Osteoblast (primary cell): ENCODE measurements at regions not wholly inside any gene's neighbourhood (a gene's known extent, or its start where the extent isn't known, plus 50 kb on each side); places are given as distances from the start of the nearest gene placed in this dataset.

Experiments
- DNase-seq: peaks from one replicate; pipeline ENCODE4 v3.0.0; 2011; ENCODE audit warnings: low spot score, mixed read lengths; ENCODE audit not compliant: insufficient read length; ENCODE audit errors: missing footprints
- H2AFZ ChIP-seq: 2 replicates; pipeline ENCODE4 v1.6.0; 2011; ENCODE audit warnings: mild to moderate bottlenecking, low read length
- H3K27ac ChIP-seq: 2 replicates; pipeline ENCODE4 v1.5.1; 2011; ENCODE audit warnings: mild to moderate bottlenecking, low read depth, low read length, moderate library complexity
- H3K27me3 ChIP-seq: 2 replicates; pipeline ENCODE4 v1.6.0; 2012; ENCODE audit warnings: mild to moderate bottlenecking, control low read depth, inconsistent platforms, low read length, moderate library complexity; ENCODE audit not compliant: insufficient read depth
- H3K36me3 ChIP-seq: 2 replicates; pipeline ENCODE4 v1.5.1; 2011; ENCODE audit warnings: mild to moderate bottlenecking, low read length, control low read depth, moderate library complexity; ENCODE audit not compliant: insufficient read depth
- H3K4me1 ChIP-seq: 2 replicates; pipeline ENCODE4 v1.5.1; 2011; ENCODE audit warnings: mild to moderate bottlenecking, low read length, control low read depth, moderate library complexity; ENCODE audit not compliant: insufficient read depth
- H3K4me2 ChIP-seq: 2 replicates; pipeline ENCODE4 v1.6.0; 2011; ENCODE audit warnings: mild to moderate bottlenecking, low read length; ENCODE audit not compliant: insufficient read depth
- H3K4me3 ChIP-seq: fragments of 200-600 bp; sonication (generic); 3 replicates; pipeline ENCODE4 v1.5.1; 2012; ENCODE audit warnings: mild to moderate bottlenecking, low read length, inconsistent platforms; ENCODE audit not compliant: insufficient read depth
- H3K79me2 ChIP-seq: 2 replicates; pipeline ENCODE4 v1.6.0; 2012; ENCODE audit warnings: mild to moderate bottlenecking, low read length, control low read depth, inconsistent platforms; ENCODE audit not compliant: insufficient read depth
- H3K9me3 ChIP-seq: 2 replicates; pipeline ENCODE4 v1.5.1; 2011; ENCODE audit warnings: low read depth, low read length, control low read depth
- H4K20me1 ChIP-seq: 2 replicates; pipeline ENCODE4 v1.6.0; 2012; ENCODE audit warnings: mild to moderate bottlenecking, low read length, control low read depth; ENCODE audit not compliant: insufficient read depth
- TF ChIP-seq, protein P1 (sequence below): IDR thresholded peaks from 2 replicates; pipeline ENCODE4 v1.5.1; 2011; ENCODE audit warnings: mild to moderate bottlenecking, low read depth, low read length, moderate library complexity; ENCODE audit errors: extremely low read depth

DNA sequence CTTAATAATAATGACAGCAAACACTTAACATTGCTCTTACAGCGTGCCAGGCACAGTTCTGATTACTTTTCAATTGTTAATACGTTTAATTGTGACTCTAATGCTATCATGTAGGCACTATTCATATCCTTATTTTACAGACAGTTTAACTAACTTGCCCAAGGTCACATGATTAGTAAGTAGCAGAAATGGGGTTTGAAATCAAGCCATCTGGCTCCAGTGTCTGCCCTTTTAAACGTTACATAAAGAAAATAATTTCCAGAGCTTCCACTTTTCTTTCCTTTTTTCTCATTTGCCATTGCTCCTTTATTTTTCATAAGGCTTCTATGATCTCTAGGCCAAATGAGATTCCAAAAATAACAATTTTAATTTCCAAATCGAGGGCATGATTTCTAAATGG is 50.6 kb upstream of the IKZF2 start:
- no peaks in the 10 kb centered on the region for H4K20me1 ChIP-seq
- no peaks in the 10 kb centered on the region for H3K9me3 ChIP-seq
- H2AFZ ChIP-seq, result peak overlapping the region; percentile 64
- H3K27ac ChIP-seq, result no peak overlapping the region
- no peaks in the 10 kb centered on the region for H3K79me2 ChIP-seq
- peak overlapping the region; percentile 39 for H3K4me2 ChIP-seq
- H3K36me3 ChIP-seq, result no peaks in the 10 kb centered on the region
- H3K4me1 ChIP-seq, result no peaks in the 10 kb centered on the region
- TF ChIP-seq, protein P1, sequence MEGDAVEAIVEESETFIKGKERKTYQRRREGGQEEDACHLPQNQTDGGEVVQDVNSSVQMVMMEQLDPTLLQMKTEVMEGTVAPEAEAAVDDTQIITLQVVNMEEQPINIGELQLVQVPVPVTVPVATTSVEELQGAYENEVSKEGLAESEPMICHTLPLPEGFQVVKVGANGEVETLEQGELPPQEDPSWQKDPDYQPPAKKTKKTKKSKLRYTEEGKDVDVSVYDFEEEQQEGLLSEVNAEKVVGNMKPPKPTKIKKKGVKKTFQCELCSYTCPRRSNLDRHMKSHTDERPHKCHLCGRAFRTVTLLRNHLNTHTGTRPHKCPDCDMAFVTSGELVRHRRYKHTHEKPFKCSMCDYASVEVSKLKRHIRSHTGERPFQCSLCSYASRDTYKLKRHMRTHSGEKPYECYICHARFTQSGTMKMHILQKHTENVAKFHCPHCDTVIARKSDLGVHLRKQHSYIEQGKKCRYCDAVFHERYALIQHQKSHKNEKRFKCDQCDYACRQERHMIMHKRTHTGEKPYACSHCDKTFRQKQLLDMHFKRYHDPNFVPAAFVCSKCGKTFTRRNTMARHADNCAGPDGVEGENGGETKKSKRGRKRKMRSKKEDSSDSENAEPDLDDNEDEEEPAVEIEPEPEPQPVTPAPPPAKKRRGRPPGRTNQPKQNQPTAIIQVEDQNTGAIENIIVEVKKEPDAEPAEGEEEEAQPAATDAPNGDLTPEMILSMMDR, result no peak
- no peaks in the 10 kb centered on the region for H3K27me3 ChIP-seq
- DNase-seq, result no peak
- no peak overlapping the region for H3K4me3 ChIP-seq

DNA sequence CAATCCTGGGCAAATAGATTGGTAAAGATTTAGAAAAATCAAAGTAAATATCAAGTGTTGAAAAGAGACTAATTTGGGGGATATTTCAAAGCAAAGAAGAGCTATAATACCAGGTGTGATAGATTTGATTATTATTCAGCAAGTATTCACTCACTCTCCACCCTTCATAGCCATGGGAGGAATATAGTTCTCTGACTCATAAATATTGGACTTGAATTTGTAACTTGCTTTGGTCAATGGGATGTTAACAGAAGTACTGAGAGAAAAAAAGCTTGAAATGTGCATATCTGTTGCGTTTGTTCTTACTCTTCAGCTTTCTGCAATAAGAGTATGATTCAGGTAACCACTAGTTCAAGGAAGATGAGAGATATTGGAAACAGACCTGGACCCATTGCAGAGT is 54.5 kb upstream of the IKZF2 start:
- Histone ChIP-seq H3K79me2 (no peaks in the 10 kb centered on the region), H3K27me3 (no peaks in the 10 kb centered on the region), H3K36me3 (no peaks in the 10 kb centered on the region), H3K27ac (no peak overlapping the region), H3K4me1 (no peaks in the 10 kb centered on the region), H3K9me3 (no peaks in the 10 kb centered on the region), H4K20me1 (no peaks in the 10 kb centered on the region), H3K4me3 (no peak overlapping the region), H2AFZ (no peak overlapping the region), H3K4me2 (no peak overlapping the region)
- DNase-seq, result no peak
- TF ChIP-seq, protein P1, result no peak

DNA sequence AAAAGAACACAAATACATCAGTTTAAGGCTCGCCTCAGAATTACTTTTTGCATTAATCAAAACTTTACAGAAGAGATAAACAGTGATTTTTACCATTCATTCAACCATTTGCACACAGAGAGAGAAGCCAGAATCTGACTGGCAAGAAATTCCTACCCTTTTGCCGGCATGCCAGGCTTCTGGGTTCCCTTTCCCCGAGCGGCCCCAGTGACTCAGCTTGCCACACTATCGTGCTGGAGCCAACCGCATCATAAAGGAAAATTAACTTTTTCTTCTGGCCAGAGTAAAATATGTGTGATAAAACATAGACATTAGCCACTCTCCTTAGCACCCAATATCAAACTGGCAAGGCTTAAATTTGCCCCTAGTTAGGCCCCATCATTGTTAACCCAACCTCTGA is 61.8 kb upstream of the IKZF2 start:
- Histone ChIP-seq H3K79me2 (no peaks in the 10 kb centered on the region), H3K4me3 (no peak overlapping the region), H3K4me1 (peaks cover 7% of the 10 kb centered on the region), H3K36me3 (no peaks in the 10 kb centered on the region), H3K27me3 (no peaks in the 10 kb centered on the region), H3K9me3 (no peaks in the 10 kb centered on the region), H2AFZ (no peak overlapping the region), H3K27ac (no peak overlapping the region), H3K4me2 (no peak overlapping the region), H4K20me1 (no peaks in the 10 kb centered on the region)
- no peak for DNase-seq
- TF ChIP-seq, protein P1, result no peak

DNA sequence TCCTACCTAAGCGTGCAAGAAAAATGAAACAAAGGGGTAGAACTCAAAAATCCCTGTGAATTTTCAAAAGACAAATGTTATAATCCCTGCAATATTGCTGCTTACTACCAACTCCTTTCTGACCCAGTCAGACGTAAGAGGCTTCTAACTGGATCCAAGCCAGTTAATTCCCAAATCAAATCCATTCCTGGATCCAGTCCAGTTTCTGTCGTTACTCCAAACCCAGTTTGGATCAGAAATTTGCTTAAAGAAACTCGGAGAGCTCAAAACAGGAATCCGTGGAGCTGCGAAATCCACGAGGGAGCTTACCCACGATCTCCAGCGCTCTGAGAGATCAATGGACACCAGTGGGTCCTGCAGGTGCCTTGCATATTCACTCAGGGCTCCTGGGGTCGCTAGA is 62.8 kb upstream of the IKZF2 start:
- Histone ChIP-seq H3K27me3 (no peaks in the 10 kb centered on the region), H4K20me1 (no peaks in the 10 kb centered on the region), H3K27ac (no peak overlapping the region), H3K36me3 (no peaks in the 10 kb centered on the region), H3K9me3 (no peaks in the 10 kb centered on the region), H3K4me2 (no peak overlapping the region), H3K4me1 (peaks cover 7% of the 10 kb centered on the region), H2AFZ (peak overlapping the region; percentile 23), H3K79me2 (no peaks in the 10 kb centered on the region), H3K4me3 (no peak overlapping the region)
- DNase-seq, result no peak
- TF ChIP-seq, protein P1, result no peak
